ENCODE measurements at regions not wholly inside any gene's neighbourhood (a gene's known extent, or its start where the extent isn't known, plus 50 kb on each side); places are given as distances from the start of the nearest gene placed in this dataset.

- Histone ChIP-seq H3K9ac (ENCODE audit: low read length) (no peak overlapping the region), H3K4me2 (ENCODE audit: low read depth, low read length, poor library complexity, severe bottlenecking) (no peak overlapping the region), H3K9me2 (replicated peaks; ENCODE audit: insufficient read depth, low read length) (no peaks in the 10 kb centered on the region), H3K4me3 (ENCODE audit: low read length) (no peak overlapping the region), H3K9me3 (ENCODE audit: low read length) (no peaks in the 10 kb centered on the region), H3K27me3 (ENCODE audit: low read length) (no peaks in the 10 kb centered on the region), H3K79me2 (ENCODE audit: low read length) (no peaks in the 10 kb centered on the region), H3K4me1 (ENCODE audit: low read length) (no peaks in the 10 kb centered on the region), H4K20me1 (ENCODE audit: insufficient read depth, low read depth, low read length) (no peaks in the 10 kb centered on the region), H3K36me3 (ENCODE audit: insufficient read depth, low read length) (no peaks in the 10 kb centered on the region), H3K27ac (ENCODE audit: low read length) (no peak overlapping the region), H2AFZ (ENCODE audit: low read length) (no peak overlapping the region)
- DNase-seq, result no peak
Observed at GRCh38 chr2:128450211-128451024, 131.8 kb upstream of the HS6ST1 start.

- no peaks in the 10 kb centered on the region for H3K79me2 ChIP-seq (ENCODE audit: low read length)
- no peaks in the 10 kb centered on the region for H3K27me3 ChIP-seq (ENCODE audit: low read length)
- H3K9ac ChIP-seq (ENCODE audit: low read length), result no peak overlapping the region
- no peak overlapping the region for H3K4me3 ChIP-seq (ENCODE audit: low read length)
- no peaks in the 10 kb centered on the region for H3K9me2 ChIP-seq (replicated peaks; ENCODE audit: insufficient read depth, low read length)
- H3K4me1 ChIP-seq (ENCODE audit: low read length), result no peaks in the 10 kb centered on the region
- DNase-seq, result no peak
- no peaks in the 10 kb centered on the region for H3K36me3 ChIP-seq (ENCODE audit: insufficient read depth, low read length)
- no peaks in the 10 kb centered on the region for H3K9me3 ChIP-seq (ENCODE audit: low read length)
- no peaks in the 10 kb centered on the region for H4K20me1 ChIP-seq (ENCODE audit: insufficient read depth, low read depth, low read length)
- H2AFZ ChIP-seq (ENCODE audit: low read length), result no peak overlapping the region
- H3K27ac ChIP-seq (ENCODE audit: low read length), result no peak overlapping the region
- H3K4me2 ChIP-seq (ENCODE audit: low read depth, low read length, poor library complexity, severe bottlenecking), result no peak overlapping the region
Observed at GRCh38 chr2:128451084-128452023, 132.7 kb upstream of the HS6ST1 start.

GRCh38 chr2:128452024-128452411, 133.3 kb upstream of the HS6ST1 start:
- no peak overlapping the region for H3K9ac ChIP-seq (ENCODE audit: low read length)
- H3K4me2 ChIP-seq (ENCODE audit: low read depth, low read length, poor library complexity, severe bottlenecking), result no peak overlapping the region
- no peak for DNase-seq
- no peak overlapping the region for H2AFZ ChIP-seq (ENCODE audit: low read length)
- H3K27ac ChIP-seq (ENCODE audit: low read length), result no peak overlapping the region
- H3K79me2 ChIP-seq (ENCODE audit: low read length), result no peaks in the 10 kb centered on the region
- no peaks in the 10 kb centered on the region for H3K36me3 ChIP-seq (ENCODE audit: insufficient read depth, low read length)
- H4K20me1 ChIP-seq (ENCODE audit: insufficient read depth, low read depth, low read length), result no peaks in the 10 kb centered on the region
- no peaks in the 10 kb centered on the region for H3K9me3 ChIP-seq (ENCODE audit: low read length)
- H3K4me3 ChIP-seq (ENCODE audit: low read length), result no peak overlapping the region
- H3K27me3 ChIP-seq (ENCODE audit: low read length), result no peaks in the 10 kb centered on the region
- no peaks in the 10 kb centered on the region for H3K9me2 ChIP-seq (replicated peaks; ENCODE audit: insufficient read depth, low read length)
- H3K4me1 ChIP-seq (ENCODE audit: low read length), result no peaks in the 10 kb centered on the region

GRCh38 chr2:128452536-128453530, 134.2 kb upstream of the HS6ST1 start:
- H3K4me3 ChIP-seq (ENCODE audit: low read length), result no peak overlapping the region
- H3K27me3 ChIP-seq (ENCODE audit: low read length), result no peaks in the 10 kb centered on the region
- H3K4me2 ChIP-seq (ENCODE audit: low read depth, low read length, poor library complexity, severe bottlenecking), result no peak overlapping the region
- H3K9me2 ChIP-seq (replicated peaks; ENCODE audit: insufficient read depth, low read length), result no peaks in the 10 kb centered on the region
- no peak for DNase-seq
- no peak overlapping the region for H2AFZ ChIP-seq (ENCODE audit: low read length)
- H3K9me3 ChIP-seq (ENCODE audit: low read length), result no peaks in the 10 kb centered on the region
- H3K79me2 ChIP-seq (ENCODE audit: low read length), result no peaks in the 10 kb centered on the region
- no peak overlapping the region for H3K9ac ChIP-seq (ENCODE audit: low read length)
- H3K27ac ChIP-seq (ENCODE audit: low read length), result no peak overlapping the region
- H4K20me1 ChIP-seq (ENCODE audit: insufficient read depth, low read depth, low read length), result no peaks in the 10 kb centered on the region
- H3K36me3 ChIP-seq (ENCODE audit: insufficient read depth, low read length), result no peaks in the 10 kb centered on the region
- no peaks in the 10 kb centered on the region for H3K4me1 ChIP-seq (ENCODE audit: low read length)

GRCh38 chr2:128454980-128455720, 136.5 kb upstream of the HS6ST1 start:
- Histone ChIP-seq H4K20me1 (ENCODE audit: insufficient read depth, low read depth, low read length) (no peaks in the 10 kb centered on the region), H3K9ac (ENCODE audit: low read length) (no peak overlapping the region), H3K4me1 (ENCODE audit: low read length) (no peaks in the 10 kb centered on the region), H3K9me2 (replicated peaks; ENCODE audit: insufficient read depth, low read length) (no peaks in the 10 kb centered on the region), H3K4me3 (ENCODE audit: low read length) (no peak overlapping the region), H3K4me2 (ENCODE audit: low read depth, low read length, poor library complexity, severe bottlenecking) (no peak overlapping the region), H3K36me3 (ENCODE audit: insufficient read depth, low read length) (no peaks in the 10 kb centered on the region), H3K9me3 (ENCODE audit: low read length) (no peaks in the 10 kb centered on the region), H2AFZ (ENCODE audit: low read length) (no peak overlapping the region), H3K27ac (ENCODE audit: low read length) (no peak overlapping the region), H3K79me2 (ENCODE audit: low read length) (no peaks in the 10 kb centered on the region), H3K27me3 (ENCODE audit: low read length) (no peaks in the 10 kb centered on the region)
- DNase-seq, result no peak

GRCh38 chr2:128455721-128456050, 137.0 kb upstream of the HS6ST1 start:
- Histone ChIP-seq H3K27me3 (ENCODE audit: low read length) (no peaks in the 10 kb centered on the region), H3K9ac (ENCODE audit: low read length) (no peak overlapping the region), H3K27ac (ENCODE audit: low read length) (no peak overlapping the region), H3K4me3 (ENCODE audit: low read length) (no peak overlapping the region), H4K20me1 (ENCODE audit: insufficient read depth, low read depth, low read length) (no peaks in the 10 kb centered on the region), H3K79me2 (ENCODE audit: low read length) (no peaks in the 10 kb centered on the region), H3K4me1 (ENCODE audit: low read length) (no peaks in the 10 kb centered on the region), H3K4me2 (ENCODE audit: low read depth, low read length, poor library complexity, severe bottlenecking) (no peak overlapping the region), H2AFZ (ENCODE audit: low read length) (no peak overlapping the region), H3K36me3 (ENCODE audit: insufficient read depth, low read length) (no peaks in the 10 kb centered on the region), H3K9me3 (ENCODE audit: low read length) (no peaks in the 10 kb centered on the region), H3K9me2 (replicated peaks; ENCODE audit: insufficient read depth, low read length) (no peaks in the 10 kb centered on the region)
- DNase-seq, result no peak

- Histone ChIP-seq H4K20me1 (ENCODE audit: insufficient read depth, low read depth, low read length) (no peaks in the 10 kb centered on the region), H2AFZ (ENCODE audit: low read length) (no peak overlapping the region), H3K4me2 (ENCODE audit: low read depth, low read length, poor library complexity, severe bottlenecking) (no peak overlapping the region), H3K27ac (ENCODE audit: low read length) (no peak overlapping the region), H3K9ac (ENCODE audit: low read length) (no peak overlapping the region), H3K36me3 (ENCODE audit: insufficient read depth, low read length) (no peaks in the 10 kb centered on the region), H3K4me3 (ENCODE audit: low read length) (no peak overlapping the region), H3K79me2 (ENCODE audit: low read length) (no peaks in the 10 kb centered on the region), H3K9me3 (ENCODE audit: low read length) (no peaks in the 10 kb centered on the region), H3K27me3 (ENCODE audit: low read length) (no peaks in the 10 kb centered on the region), H3K9me2 (replicated peaks; ENCODE audit: insufficient read depth, low read length) (no peaks in the 10 kb centered on the region), H3K4me1 (ENCODE audit: low read length) (no peaks in the 10 kb centered on the region)
- DNase-seq, result no peak
Observed at GRCh38 chr2:128456281-128456680, 137.6 kb upstream of the HS6ST1 start.
